ENCODE measurements at regions not wholly inside any gene's neighbourhood (a gene's known extent, or its start where the extent isn't known, plus 50 kb on each side); places are given as distances from the start of the nearest gene placed in this dataset.
"Not testable (repeated sequence)": the region's sequence is repeated elsewhere in the genome, so short reads cannot be mapped to it uniquely, and the experiment has no call there.

DNA sequence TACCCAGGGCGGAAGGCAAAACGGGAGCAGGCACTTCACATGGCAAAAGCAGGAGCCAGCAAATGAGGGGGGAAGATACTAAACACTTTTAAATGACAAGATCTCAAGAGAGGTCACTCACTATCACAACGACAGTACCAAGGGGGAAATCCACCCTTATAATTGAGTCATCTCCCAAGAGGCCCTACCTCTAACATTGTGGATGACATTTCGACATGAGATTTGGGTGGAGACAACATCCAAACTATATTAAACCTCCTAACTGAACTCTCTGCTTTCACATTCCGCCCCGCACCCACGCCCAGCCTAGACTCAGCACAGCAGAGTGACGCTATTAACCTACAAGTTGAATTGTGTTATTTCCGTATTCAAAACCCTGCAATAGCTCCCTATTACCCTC, 76.7 kb upstream of the SCAF11 start:
- H3K9me3 Mint-ChIP-seq, result no peaks in the 10 kb centered on the region
- H3K27ac Mint-ChIP-seq, result no peak overlapping the region
- H3K36me3 Mint-ChIP-seq, result no peaks in the 10 kb centered on the region

DNA sequence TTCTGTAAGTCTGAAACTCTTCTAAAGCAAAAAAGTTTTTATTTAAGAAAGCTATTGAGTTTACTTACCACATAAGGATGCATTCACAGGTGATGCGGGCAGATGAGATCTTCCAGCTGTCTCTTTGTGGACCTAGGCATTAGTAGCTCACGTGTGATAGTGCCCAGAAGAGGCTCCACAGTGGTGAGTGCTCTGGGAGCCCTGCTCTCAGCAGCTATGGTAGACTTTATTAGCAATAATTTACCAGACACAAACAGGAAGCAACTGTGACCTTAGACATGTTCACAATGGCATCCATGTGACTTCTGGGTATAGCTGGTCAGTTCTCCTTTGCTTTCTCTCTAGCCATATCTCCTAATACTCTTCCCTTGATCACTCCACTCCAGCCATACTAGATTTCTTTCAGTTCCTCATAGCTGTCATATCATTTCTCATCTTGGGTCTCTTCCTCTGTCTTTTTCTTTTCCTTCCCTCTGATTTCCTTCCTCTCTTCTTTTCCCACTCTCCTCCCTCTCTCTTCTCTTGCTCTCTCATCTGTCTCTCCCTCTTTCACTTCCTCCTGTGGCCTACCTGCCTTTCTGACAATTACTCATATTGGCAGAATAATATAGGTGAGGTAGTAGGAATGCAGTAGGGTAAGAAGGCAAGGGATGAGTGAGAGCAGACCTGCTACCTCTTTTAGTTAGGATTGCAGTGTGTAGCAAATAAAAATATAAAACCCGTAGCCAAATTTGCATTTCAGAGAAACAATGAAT, 75.2 kb upstream of the SCAF11 start:
- Mint-ChIP-seq H3K4me1 (ENCODE audit: low read depth in 2 of 2) (no peaks in the 10 kb centered on the region), H3K9me3 (no peaks in the 10 kb centered on the region), H3K36me3 (no peaks in the 10 kb centered on the region), H3K27me3 (peaks cover 7 to 11% of the 10 kb centered on the region in 2 donors), H3K4me3 (no peak overlapping the region), H3K27ac (no peak overlapping the region)
- ATAC-seq, result no peak
- DNase-seq (ENCODE audit: low spot score), result no peak

More for the DNA sequence above, 76.7 kb upstream of the SCAF11 start:
- ATAC-seq (no peak), DNase-seq (ENCODE audit: low spot score) (no peak)
- H3K27me3 Mint-ChIP-seq, result peaks cover 7 to 10% of the 10 kb centered on the region in 2 donors
- H3K4me3 Mint-ChIP-seq, result no peak overlapping the region
- H3K4me1 Mint-ChIP-seq (ENCODE audit: low read depth in 2 of 2), result peaks cover 3 to 4% of the 10 kb centered on the region in 2 donors

- ATAC-seq, result no peak
- no peak overlapping the region for H3K27ac Mint-ChIP-seq
- peaks cover 14 to 15% of the 10 kb centered on the region in 2 donors for H3K27me3 Mint-ChIP-seq
- no peaks in the 10 kb centered on the region for H3K9me3 Mint-ChIP-seq
- no peak overlapping the region for H3K4me3 Mint-ChIP-seq
- H3K4me1 Mint-ChIP-seq (ENCODE audit: low read depth in 2 of 2), result no peaks in the 10 kb centered on the region
- H3K36me3 Mint-ChIP-seq, result no peaks in the 10 kb centered on the region
- no peak for DNase-seq (ENCODE audit: low spot score)
Measured at GRCh38 chr12:46064548-46064947, 74.2 kb upstream of the SCAF11 start.

DNA sequence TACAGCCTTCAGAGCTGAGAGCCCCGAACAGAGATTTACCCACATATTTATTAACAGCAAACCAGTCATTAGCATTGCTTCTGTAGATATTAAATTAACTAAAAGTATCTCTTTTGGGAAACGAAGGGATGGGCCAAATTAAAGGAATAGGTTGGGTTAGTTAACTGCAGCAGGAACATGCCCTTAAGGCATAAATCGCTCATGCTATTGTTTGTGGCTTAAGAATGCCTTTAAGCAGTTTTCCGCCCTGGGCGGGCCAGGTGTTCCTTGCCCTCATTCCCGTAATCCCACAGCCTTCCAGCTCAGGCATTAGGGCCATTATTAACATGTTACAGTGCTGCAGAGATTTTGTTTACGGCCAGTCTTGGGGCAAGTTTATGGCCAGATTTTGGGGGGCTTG, 68.3 kb upstream of the SCAF11 start:
- H3K4me1 Mint-ChIP-seq (ENCODE audit: low read depth in 2 of 2); H3K27ac Mint-ChIP-seq; H3K4me3 Mint-ChIP-seq; H3K9me3 Mint-ChIP-seq; DNase-seq (ENCODE audit: low spot score); ATAC-seq: not testable (repeated sequence)
- H3K27me3 Mint-ChIP-seq, result peaks cover 6 to 25% of the 10 kb centered on the region in 2 donors
- H3K36me3 Mint-ChIP-seq, result peaks cover 12% of the 10 kb centered on the region

- DNase-seq (ENCODE audit: low spot score), result no peak
- Mint-ChIP-seq H3K27me3 (peaks cover 18 to 40% of the 10 kb centered on the region in 2 donors), H3K4me1 (ENCODE audit: low read depth in 2 of 2) (no peaks in the 10 kb centered on the region), H3K27ac (no peak overlapping the region), H3K9me3 (peaks cover 8% of the 10 kb centered on the region), H3K36me3 (peaks cover 32% of the 10 kb centered on the region), H3K4me3 (no peak overlapping the region)
- no peak for ATAC-seq
Measured at GRCh38 chr12:46050805-46051204, 60.4 kb upstream of the SCAF11 start.

DNA sequence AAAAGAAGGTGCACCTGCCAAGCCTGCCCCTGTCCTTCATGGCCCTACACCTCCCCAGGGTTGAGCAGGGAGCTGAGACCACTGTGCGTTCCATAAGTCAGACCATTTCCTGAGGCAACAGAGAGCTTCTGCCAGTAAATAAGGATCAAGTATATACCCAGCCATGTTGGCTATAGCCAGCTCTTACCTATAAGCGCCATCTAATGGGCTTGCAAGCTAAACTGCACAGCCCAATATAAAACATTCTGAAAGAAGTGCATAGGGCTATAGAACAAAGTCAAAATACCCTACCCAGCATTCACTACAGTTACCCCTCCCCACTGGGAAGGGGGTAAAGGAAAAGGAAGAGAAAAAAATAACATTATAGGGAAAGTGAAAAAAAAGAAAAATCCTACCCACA, 59.3 kb upstream of the SCAF11 start:
- no peak overlapping the region for H3K4me3 Mint-ChIP-seq
- peaks cover 18 to 45% of the 10 kb centered on the region in 2 donors for H3K27me3 Mint-ChIP-seq
- no peak for DNase-seq (ENCODE audit: low spot score)
- no peaks in the 10 kb centered on the region for H3K4me1 Mint-ChIP-seq (ENCODE audit: low read depth in 2 of 2)
- peaks cover 8% of the 10 kb centered on the region for H3K9me3 Mint-ChIP-seq
- H3K27ac Mint-ChIP-seq, result no peak overlapping the region
- ATAC-seq, result no peak
- peaks cover 35% of the 10 kb centered on the region for H3K36me3 Mint-ChIP-seq

DNA sequence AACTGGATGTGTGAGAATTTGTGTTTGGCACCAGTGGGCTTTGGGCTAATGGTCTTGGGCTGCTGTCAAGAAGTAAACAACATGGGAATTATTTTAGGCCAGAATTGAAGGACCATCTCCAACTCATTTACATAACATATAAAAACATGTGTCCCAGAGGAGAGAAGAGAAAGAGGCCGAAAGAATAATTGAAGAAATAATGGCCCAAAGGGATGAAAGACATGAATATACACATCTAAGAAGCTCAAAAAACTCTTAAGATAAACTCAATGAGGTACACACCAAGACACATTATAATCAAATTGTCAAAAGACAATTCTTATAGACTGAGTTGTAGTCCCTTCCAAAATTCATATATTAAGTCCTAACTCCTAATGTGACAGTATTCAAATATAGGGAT, 56.1 kb upstream of the SCAF11 start:
- no peak overlapping the region for H3K4me3 Mint-ChIP-seq
- DNase-seq (ENCODE audit: low spot score) (no peak), ATAC-seq (no peak)
- no peaks in the 10 kb centered on the region for H3K4me1 Mint-ChIP-seq (ENCODE audit: low read depth in 2 of 2)
- peaks cover 8% of the 10 kb centered on the region for H3K9me3 Mint-ChIP-seq
- H3K27ac Mint-ChIP-seq, result no peak overlapping the region
- peaks cover 30% of the 10 kb centered on the region for H3K36me3 Mint-ChIP-seq
- H3K27me3 Mint-ChIP-seq, result peaks cover 16 to 25% of the 10 kb centered on the region in 2 donors

GRCh38 chr12:46043972-46044520, 53.7 kb upstream of the SCAF11 start:
- H3K36me3 Mint-ChIP-seq, result peaks cover 25% of the 10 kb centered on the region
- H3K4me3 Mint-ChIP-seq, result no peak overlapping the region
- no peak for DNase-seq (ENCODE audit: low spot score)

More at GRCh38 chr12:46043972-46044520, 53.7 kb upstream of the SCAF11 start:
- Mint-ChIP-seq H3K4me1 (ENCODE audit: low read depth in 2 of 2) (no peaks in the 10 kb centered on the region), H3K27me3 (peaks cover 11 to 22% of the 10 kb centered on the region in 2 donors), H3K9me3 (no peaks in the 10 kb centered on the region), H3K27ac (no peak overlapping the region)
- ATAC-seq, result no peak

All from natural killer cell treated with Interleukin-12 subunit alpha and Interleukin-12 subunit beta and Interleukin-15 and Interleukin-18, amount 100 ng/mL, for 72 hours (primary cell).